Neural progenitor cell (in vitro differentiated cells): ENCODE measurements at regions not wholly inside any gene's neighbourhood (a gene's known extent, or its start where the extent isn't known, plus 50 kb on each side); places are given as distances from the start of the nearest gene placed in this dataset.

Source experiments
- CTCF ChIP-seq: fragments of 200-600 bp; sonication (generic); IDR thresholded peaks from 2 replicates; pipeline ENCODE4 v1.5.1; 2017; ENCODE audit warnings: antibody characterized with exemption, mild to moderate bottlenecking
- EZH2 ChIP-seq: fragments of 200-600 bp; sonication (generic); IDR thresholded peaks from 2 replicates; pipeline ENCODE4 v1.6.1; 2017; ENCODE audit warnings: antibody characterized with exemption, mild to moderate bottlenecking, moderate library complexity
- EZH2phosphoT487 ChIP-seq: fragments of 200-600 bp; sonication (generic); IDR thresholded peaks from 2 replicates; pipeline ENCODE4 v1.6.1; 2017; ENCODE audit warnings: antibody characterized with exemption

- TF ChIP-seq CTCF (no peak), EZH2 (no peak), EZH2phosphoT487 (no peak)
These were observed 259.1 kb upstream of the ERCC4 start for GRCh38 chr16:13660807-13661206.
